HG03439 (cell line): ENCODE measurements at regions not wholly inside any gene's neighbourhood (a gene's known extent, or its start where the extent isn't known, plus 50 kb on each side); places are given as distances from the start of the nearest gene placed in this dataset.

ENCODE experiments used
- ATAC-seq: cut with Tn5 transposase; IDR thresholded peaks from one replicate; pipeline ENCODE4 v1.9.1; 2021; ENCODE audit warnings: mild to moderate bottlenecking, moderate library complexity; ENCODE audit not compliant: unreplicated experiment

DNA sequence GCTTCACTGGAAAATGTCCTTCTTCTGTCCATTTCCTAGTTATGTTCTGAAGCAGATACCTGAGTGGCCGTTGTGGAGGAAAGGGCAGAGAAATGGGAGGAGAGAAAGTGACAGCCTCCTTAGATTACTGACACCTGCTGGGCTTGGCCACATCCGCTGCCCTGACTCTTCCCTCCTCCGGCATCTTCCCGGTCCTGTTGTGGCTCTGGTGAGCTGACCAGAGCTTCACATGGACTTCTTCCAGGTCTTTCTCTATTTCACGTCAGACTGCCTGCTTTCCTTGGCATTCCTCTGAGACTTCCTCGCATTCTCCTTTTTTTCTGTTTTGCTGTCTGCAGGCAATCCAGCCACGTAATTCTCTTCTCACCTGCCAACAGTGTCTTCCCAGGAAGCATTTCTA, 138.7 kb upstream of the E2F8 start:
- no peak for ATAC-seq

GRCh38 chr11:19378814-19379213, 138.1 kb upstream of the E2F8 start:
- no peak for ATAC-seq

GRCh38 chr11:19377881-19378280, 137.1 kb upstream of the E2F8 start:
- no peak for ATAC-seq

GRCh38 chr11:19375440-19375839, 134.7 kb upstream of the E2F8 start:
- ATAC-seq: no peak

DNA sequence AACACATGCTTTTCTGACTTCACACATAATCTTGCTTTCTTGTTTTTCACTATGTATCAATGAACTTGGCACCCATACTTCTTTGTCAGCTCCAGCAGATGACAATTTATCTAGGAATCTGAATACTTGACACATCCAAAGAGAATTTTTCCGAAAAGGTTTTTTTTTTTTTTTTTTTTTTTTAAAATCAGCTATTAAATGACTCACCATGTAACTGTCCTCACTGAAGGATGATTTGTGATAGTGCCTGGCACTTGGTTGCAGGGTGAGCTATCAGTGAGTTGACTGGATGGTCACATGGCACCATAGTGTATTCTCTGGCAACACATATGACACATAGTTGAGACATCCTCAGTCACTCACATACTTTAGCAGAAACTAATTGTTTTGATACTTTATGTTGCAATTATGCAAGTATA, 133.4 kb upstream of the E2F8 start:
- no peak for ATAC-seq

- ATAC-seq: no peak
Observed at GRCh38 chr11:19372381-19372780, 131.6 kb upstream of the E2F8 start.

GRCh38 chr11:19370100-19370861, 129.5 kb upstream of the E2F8 start:
- no peak for ATAC-seq

- no peak for ATAC-seq
Observed at GRCh38 chr11:19368726-19369375, 128.1 kb upstream of the E2F8 start.

DNA sequence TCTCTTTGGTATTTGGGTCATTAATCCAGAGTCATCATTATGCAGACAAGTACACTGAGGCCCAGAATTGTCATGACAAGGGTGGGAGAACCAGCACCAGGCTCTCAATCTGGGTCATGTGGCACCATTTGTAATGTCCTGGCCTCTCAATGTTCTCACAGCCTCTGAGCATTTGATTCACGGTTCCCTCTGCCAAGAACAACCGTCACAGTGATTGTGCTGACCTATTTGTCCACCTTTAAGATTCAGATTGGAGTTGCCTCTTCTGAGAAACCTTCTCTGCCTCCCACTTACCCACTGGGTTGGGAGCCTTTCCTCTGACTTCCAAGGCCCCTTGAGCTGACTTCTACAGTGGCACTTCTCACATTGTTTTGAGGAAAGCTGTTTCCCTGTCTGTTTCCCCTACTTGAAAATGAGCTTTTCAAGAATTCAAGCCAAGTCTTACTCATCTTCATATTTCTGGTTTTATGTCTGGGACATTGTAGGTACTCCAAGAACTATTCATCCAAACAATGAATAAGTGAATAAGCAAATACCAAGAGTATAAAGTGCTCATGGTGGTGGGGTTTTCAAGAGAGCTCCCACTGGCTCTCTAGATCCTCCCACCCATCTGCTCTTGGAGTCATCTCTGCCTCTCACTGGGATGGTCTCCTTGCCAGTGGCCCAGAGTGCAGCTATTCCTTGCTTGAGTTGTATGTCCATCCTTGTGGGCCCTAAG, 126.4 kb upstream of the E2F8 start:
- no peak for ATAC-seq

GRCh38 chr11:19365743-19366410, 125.1 kb upstream of the E2F8 start:
- no peak for ATAC-seq

- no peak for ATAC-seq
Observed at GRCh38 chr11:19359221-19360000, 118.7 kb upstream of the E2F8 start.

- ATAC-seq: no peak
Observed at GRCh38 chr11:19357943-19358342, 117.2 kb upstream of the E2F8 start.

GRCh38 chr11:19355601-19356000, 114.9 kb upstream of the E2F8 start:
- no peak for ATAC-seq

DNA sequence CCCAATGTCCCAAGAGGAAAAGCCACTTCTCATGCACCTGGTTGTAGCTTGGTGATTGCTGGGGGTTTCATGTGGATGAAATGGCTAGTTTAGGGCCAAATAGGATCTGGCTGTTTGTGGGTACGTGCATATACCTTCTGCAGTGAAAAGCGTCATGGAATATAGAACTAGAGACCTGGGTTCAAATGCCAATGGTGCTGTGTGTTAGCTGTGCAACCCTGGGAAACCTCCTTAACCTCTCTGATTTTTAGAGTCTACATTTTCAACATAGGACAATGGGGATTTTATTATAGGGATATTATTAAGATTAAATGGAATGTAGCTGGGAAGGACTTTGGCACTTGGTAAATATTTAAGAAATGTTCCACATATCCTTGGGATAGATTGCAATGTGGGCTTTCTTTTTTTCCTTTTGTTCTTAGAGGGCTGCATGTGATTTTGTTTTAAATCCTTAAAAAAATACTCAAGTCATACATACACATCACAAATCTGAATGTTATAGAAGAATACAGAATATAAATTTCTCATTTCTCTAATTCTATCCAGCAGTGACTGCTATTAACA, 112.6 kb upstream of the E2F8 start:
- ATAC-seq: no peak

DNA sequence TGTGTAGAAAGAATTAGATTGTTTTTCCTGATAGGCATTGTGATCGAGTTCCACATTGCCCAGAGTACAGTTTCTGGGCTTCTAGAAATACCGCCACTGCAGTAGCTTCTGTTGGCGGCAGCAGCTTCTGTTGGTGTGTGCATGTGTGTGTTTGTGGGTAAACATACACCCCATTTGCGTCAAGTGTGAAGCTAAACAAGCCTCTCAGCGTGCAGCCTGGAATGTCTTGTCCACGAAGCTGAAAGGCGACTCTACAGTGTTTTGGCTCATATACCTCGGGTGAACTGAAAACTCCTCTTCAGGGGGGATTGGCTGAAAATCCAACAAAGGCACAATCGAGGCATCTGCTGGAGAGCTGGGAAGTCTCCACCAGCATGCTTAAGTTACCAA, 112.0 kb upstream of the E2F8 start:
- no peak for ATAC-seq

DNA sequence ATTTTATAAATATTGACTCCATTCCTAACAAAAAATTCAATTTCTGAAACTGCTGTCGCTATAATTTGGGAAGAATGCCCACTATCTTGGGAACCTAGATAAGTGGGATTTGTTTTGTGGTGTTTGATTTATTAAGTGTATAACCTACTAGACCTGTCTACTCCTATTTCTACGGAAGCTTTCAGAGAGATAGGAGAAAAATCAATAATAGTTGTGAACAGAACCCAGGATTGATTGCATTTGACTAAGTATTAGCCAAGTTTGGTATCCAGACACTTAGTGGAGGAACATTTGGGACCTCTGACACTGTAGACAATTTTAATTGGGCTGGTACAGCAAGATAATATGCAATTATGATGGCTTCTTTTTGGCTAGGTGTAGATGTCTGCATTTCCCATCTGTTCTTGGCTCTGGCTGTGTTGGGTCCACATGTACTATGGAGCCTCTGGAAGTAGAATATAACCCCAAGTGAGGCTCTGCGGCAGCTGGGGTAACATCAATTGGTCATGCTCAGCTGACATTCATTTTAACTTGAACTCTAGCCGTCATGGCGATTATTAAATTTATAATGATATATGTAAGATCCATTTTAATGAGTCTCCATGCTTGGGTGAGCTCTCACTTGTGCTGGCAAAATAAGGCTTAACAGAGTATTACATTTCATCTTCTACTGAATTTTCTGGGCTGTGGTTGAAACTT, 111.5 kb upstream of the E2F8 start:
- no peak for ATAC-seq

- no peak for ATAC-seq
Observed at GRCh38 chr11:19351426-19351825, 110.7 kb upstream of the E2F8 start.

DNA sequence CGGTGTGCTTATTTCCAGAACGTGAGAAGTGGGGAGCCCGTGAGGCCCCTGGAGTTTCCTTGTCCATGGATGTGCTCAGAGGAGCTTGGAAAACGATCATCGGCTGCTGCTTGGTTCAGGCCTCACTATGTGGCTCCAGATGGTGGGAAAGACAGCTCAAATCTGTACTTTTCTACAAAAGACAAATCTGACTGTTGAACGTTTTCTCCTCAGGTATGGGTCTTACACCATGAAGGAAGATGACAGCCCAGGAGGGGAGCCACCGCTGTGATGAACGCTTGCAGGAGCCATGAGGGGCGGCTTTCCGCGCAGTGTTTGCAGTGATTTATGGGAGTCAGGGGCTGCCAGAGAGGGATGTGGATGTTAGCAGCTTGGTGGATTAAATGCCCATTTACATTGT, 109.4 kb upstream of the E2F8 start:
- ATAC-seq: no peak

DNA sequence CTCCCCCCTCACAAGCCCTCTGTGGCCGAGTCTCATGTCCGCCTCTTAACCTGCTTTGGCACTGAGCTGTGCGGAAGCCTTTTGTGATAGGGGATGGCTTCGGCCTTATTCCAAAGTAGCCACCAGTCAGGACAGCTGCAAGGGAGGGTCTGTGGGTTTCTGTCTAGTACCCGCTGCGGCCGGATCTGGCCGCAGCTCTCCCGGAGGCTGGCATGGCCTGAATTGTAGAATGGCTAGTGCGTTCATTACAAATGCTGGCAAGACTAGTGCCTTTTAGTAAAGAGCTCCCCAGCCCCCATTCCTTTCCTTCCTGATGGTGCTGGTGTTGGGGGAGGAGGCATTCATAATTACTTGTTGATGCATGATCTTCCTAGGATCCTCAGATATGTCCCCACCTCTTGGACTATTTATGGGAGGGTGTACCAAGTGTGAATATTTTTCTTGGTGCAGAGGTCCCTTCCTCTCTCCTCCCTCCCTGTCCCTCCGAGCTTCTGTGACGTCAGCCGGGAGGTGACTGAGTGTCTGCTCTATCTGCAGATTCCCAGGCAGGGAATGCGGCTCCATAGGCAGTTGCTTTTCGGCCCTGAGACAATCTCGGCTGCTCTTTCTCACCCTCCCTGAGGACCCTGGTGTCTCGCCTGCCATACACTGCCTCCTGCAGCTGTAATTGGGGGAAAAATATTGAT, 108.7 kb upstream of the E2F8 start:
- no peak for ATAC-seq
